ENCODE measurements at regions not wholly inside any gene's neighbourhood (a gene's known extent, or its start where the extent isn't known, plus 50 kb on each side); places are given as distances from the start of the nearest gene placed in this dataset.

GRCh38 chr2:2703172-2703571 is 372.1 kb upstream of the MYT1L start:
- Histone ChIP-seq H3K27ac (ENCODE audit: low read length) (no peak overlapping the region), H3K36me3 (ENCODE audit: control insufficient read depth, insufficient read depth, low read length) (no peaks in the 10 kb centered on the region), H3K27me3 (ENCODE audit: control insufficient read depth, insufficient read depth, low read length) (no peaks in the 10 kb centered on the region), H3K4me1 (ENCODE audit: control insufficient read depth, insufficient read depth, low read length) (peaks cover 11% of the 10 kb centered on the region), H3K9me3 (ENCODE audit: control insufficient read depth, insufficient read depth, low read length) (no peaks in the 10 kb centered on the region), H3K4me3 (ENCODE audit: low read length) (no peak overlapping the region)
- DNase-seq (ENCODE audit: low read depth, low spot score), result no peak
- no CpG with 5 or more reads among the region's 7 CpGs for WGBS (ENCODE audit: insufficient coverage, insufficient read length)

GRCh38 chr2:2702385-2702784 is 371.3 kb upstream of the MYT1L start:
- peaks cover 11% of the 10 kb centered on the region for H3K4me1 ChIP-seq (ENCODE audit: control insufficient read depth, insufficient read depth, low read length)
- no peaks in the 10 kb centered on the region for H3K27me3 ChIP-seq (ENCODE audit: control insufficient read depth, insufficient read depth, low read length)
- WGBS (ENCODE audit: insufficient coverage, insufficient read length), result no CpG with 5 or more reads among the region's 9 CpGs
- no peak overlapping the region for H3K4me3 ChIP-seq (ENCODE audit: low read length)
- no peaks in the 10 kb centered on the region for H3K36me3 ChIP-seq (ENCODE audit: control insufficient read depth, insufficient read depth, low read length)
- no peak for DNase-seq (ENCODE audit: low read depth, low spot score)
- no peaks in the 10 kb centered on the region for H3K9me3 ChIP-seq (ENCODE audit: control insufficient read depth, insufficient read depth, low read length)
- no peak overlapping the region for H3K27ac ChIP-seq (ENCODE audit: low read length)

GRCh38 chr2:2701813-2702212 is 370.7 kb upstream of the MYT1L start:
- no peaks in the 10 kb centered on the region for H3K36me3 ChIP-seq (ENCODE audit: control insufficient read depth, insufficient read depth, low read length)
- H3K9me3 ChIP-seq (ENCODE audit: control insufficient read depth, insufficient read depth, low read length), result no peaks in the 10 kb centered on the region
- H3K27me3 ChIP-seq (ENCODE audit: control insufficient read depth, insufficient read depth, low read length), result no peaks in the 10 kb centered on the region
- no peak overlapping the region for H3K4me3 ChIP-seq (ENCODE audit: low read length)
- no peak for DNase-seq (ENCODE audit: low read depth, low spot score)
- H3K4me1 ChIP-seq (ENCODE audit: control insufficient read depth, insufficient read depth, low read length), result peaks cover 8% of the 10 kb centered on the region
- WGBS (ENCODE audit: insufficient coverage, insufficient read length), result no CpG with 5 or more reads among the region's 8 CpGs
- H3K27ac ChIP-seq (ENCODE audit: low read length), result no peak overlapping the region

- no peak overlapping the region for H3K4me3 ChIP-seq (ENCODE audit: low read length)
- H3K27ac ChIP-seq (ENCODE audit: low read length), result no peak overlapping the region
- H3K4me1 ChIP-seq (ENCODE audit: control insufficient read depth, insufficient read depth, low read length), result peaks cover 8% of the 10 kb centered on the region
- no peaks in the 10 kb centered on the region for H3K9me3 ChIP-seq (ENCODE audit: control insufficient read depth, insufficient read depth, low read length)
- no peaks in the 10 kb centered on the region for H3K27me3 ChIP-seq (ENCODE audit: control insufficient read depth, insufficient read depth, low read length)
- DNase-seq (ENCODE audit: low read depth, low spot score), result no peak
- no peaks in the 10 kb centered on the region for H3K36me3 ChIP-seq (ENCODE audit: control insufficient read depth, insufficient read depth, low read length)
- WGBS (ENCODE audit: insufficient coverage, insufficient read length), result no CpG with 5 or more reads among the region's 22 CpGs
Measured at GRCh38 chr2:2701176-2701781, 370.2 kb upstream of the MYT1L start.

GRCh38 chr2:2699121-2699505 is 368.0 kb upstream of the MYT1L start:
- no CpG with 5 or more reads among the region's 9 CpGs for WGBS (ENCODE audit: insufficient coverage, insufficient read length)
- Histone ChIP-seq H3K9me3 (ENCODE audit: control insufficient read depth, insufficient read depth, low read length) (no peaks in the 10 kb centered on the region), H3K27ac (ENCODE audit: low read length) (no peak overlapping the region), H3K4me1 (ENCODE audit: control insufficient read depth, insufficient read depth, low read length) (peaks cover 8% of the 10 kb centered on the region), H3K4me3 (ENCODE audit: low read length) (no peak overlapping the region), H3K27me3 (ENCODE audit: control insufficient read depth, insufficient read depth, low read length) (no peaks in the 10 kb centered on the region), H3K36me3 (ENCODE audit: control insufficient read depth, insufficient read depth, low read length) (no peaks in the 10 kb centered on the region)
- DNase-seq (ENCODE audit: low read depth, low spot score), result no peak

- no CpG with 5 or more reads among the region's 24 CpGs for WGBS (ENCODE audit: insufficient coverage, insufficient read length)
- Histone ChIP-seq H3K36me3 (ENCODE audit: control insufficient read depth, insufficient read depth, low read length) (no peaks in the 10 kb centered on the region), H3K4me3 (ENCODE audit: low read length) (no peak overlapping the region), H3K27me3 (ENCODE audit: control insufficient read depth, insufficient read depth, low read length) (no peaks in the 10 kb centered on the region), H3K27ac (ENCODE audit: low read length) (no peak overlapping the region), H3K9me3 (ENCODE audit: control insufficient read depth, insufficient read depth, low read length) (no peaks in the 10 kb centered on the region), H3K4me1 (ENCODE audit: control insufficient read depth, insufficient read depth, low read length) (peaks cover 8% of the 10 kb centered on the region)
- DNase-seq (ENCODE audit: low read depth, low spot score), result no peak
Measured at GRCh38 chr2:2698182-2699120, 367.4 kb upstream of the MYT1L start.

GRCh38 chr2:2696733-2697455 is 365.8 kb upstream of the MYT1L start:
- H3K36me3 ChIP-seq (ENCODE audit: control insufficient read depth, insufficient read depth, low read length), result no peaks in the 10 kb centered on the region
- no peaks in the 10 kb centered on the region for H3K9me3 ChIP-seq (ENCODE audit: control insufficient read depth, insufficient read depth, low read length)
- H3K4me1 ChIP-seq (ENCODE audit: control insufficient read depth, insufficient read depth, low read length), result peaks cover 7% of the 10 kb centered on the region
- no CpG with 5 or more reads among the region's 13 CpGs for WGBS (ENCODE audit: insufficient coverage, insufficient read length)
- H3K4me3 ChIP-seq (ENCODE audit: low read length), result no peak overlapping the region
- no peak overlapping the region for H3K27ac ChIP-seq (ENCODE audit: low read length)
- DNase-seq (ENCODE audit: low read depth, low spot score), result no peak
- no peaks in the 10 kb centered on the region for H3K27me3 ChIP-seq (ENCODE audit: control insufficient read depth, insufficient read depth, low read length)

- H3K36me3 ChIP-seq (ENCODE audit: control insufficient read depth, insufficient read depth, low read length), result no peaks in the 10 kb centered on the region
- H3K9me3 ChIP-seq (ENCODE audit: control insufficient read depth, insufficient read depth, low read length), result no peaks in the 10 kb centered on the region
- H3K4me3 ChIP-seq (ENCODE audit: low read length), result no peak overlapping the region
- WGBS (ENCODE audit: insufficient coverage, insufficient read length), result no CpG with 5 or more reads among the region's 5 CpGs
- no peaks in the 10 kb centered on the region for H3K27me3 ChIP-seq (ENCODE audit: control insufficient read depth, insufficient read depth, low read length)
- no peak overlapping the region for H3K27ac ChIP-seq (ENCODE audit: low read length)
- peaks cover 7% of the 10 kb centered on the region for H3K4me1 ChIP-seq (ENCODE audit: control insufficient read depth, insufficient read depth, low read length)
- DNase-seq (ENCODE audit: low read depth, low spot score), result no peak
Measured at GRCh38 chr2:2696325-2696724, 365.2 kb upstream of the MYT1L start.

- no peaks in the 10 kb centered on the region for H3K9me3 ChIP-seq (ENCODE audit: control insufficient read depth, insufficient read depth, low read length)
- DNase-seq (ENCODE audit: low read depth, low spot score), result no peak
- no peak overlapping the region for H3K4me3 ChIP-seq (ENCODE audit: low read length)
- no CpG with 5 or more reads among the region's 13 CpGs for WGBS (ENCODE audit: insufficient coverage, insufficient read length)
- no peak overlapping the region for H3K27ac ChIP-seq (ENCODE audit: low read length)
- no peaks in the 10 kb centered on the region for H3K27me3 ChIP-seq (ENCODE audit: control insufficient read depth, insufficient read depth, low read length)
- no peaks in the 10 kb centered on the region for H3K36me3 ChIP-seq (ENCODE audit: control insufficient read depth, insufficient read depth, low read length)
- H3K4me1 ChIP-seq (ENCODE audit: control insufficient read depth, insufficient read depth, low read length), result peaks cover 7% of the 10 kb centered on the region
Measured at GRCh38 chr2:2694746-2695145, 363.7 kb upstream of the MYT1L start.

GRCh38 chr2:2692599-2693389 is 361.7 kb upstream of the MYT1L start:
- no peaks in the 10 kb centered on the region for H3K4me1 ChIP-seq (ENCODE audit: control insufficient read depth, insufficient read depth, low read length)
- no peaks in the 10 kb centered on the region for H3K9me3 ChIP-seq (ENCODE audit: control insufficient read depth, insufficient read depth, low read length)
- no peak overlapping the region for H3K27ac ChIP-seq (ENCODE audit: low read length)
- DNase-seq (ENCODE audit: low read depth, low spot score), result no peak
- no peaks in the 10 kb centered on the region for H3K27me3 ChIP-seq (ENCODE audit: control insufficient read depth, insufficient read depth, low read length)
- no peaks in the 10 kb centered on the region for H3K36me3 ChIP-seq (ENCODE audit: control insufficient read depth, insufficient read depth, low read length)
- H3K4me3 ChIP-seq (ENCODE audit: low read length), result no peak overlapping the region
- WGBS (ENCODE audit: insufficient coverage, insufficient read length), result no CpG with 5 or more reads among the region's 21 CpGs

Data from iPS DF 6.9 (cell line).